Activated CD4-positive, alpha-beta T cell treated with anti-CD3 and anti-CD28 coated beads, Interleukin-2, amount 50 U/mL, for 4 hours (primary cell): ENCODE measurements at regions not wholly inside any gene's neighbourhood (a gene's known extent, or its start where the extent isn't known, plus 50 kb on each side); places are given as distances from the start of the nearest gene placed in this dataset.

Experiments used
- DNase-seq, 2 experiments: peaks; one replicate each; pipeline ENCODE4 v3.0.0-alpha.2; 2020

DNA sequence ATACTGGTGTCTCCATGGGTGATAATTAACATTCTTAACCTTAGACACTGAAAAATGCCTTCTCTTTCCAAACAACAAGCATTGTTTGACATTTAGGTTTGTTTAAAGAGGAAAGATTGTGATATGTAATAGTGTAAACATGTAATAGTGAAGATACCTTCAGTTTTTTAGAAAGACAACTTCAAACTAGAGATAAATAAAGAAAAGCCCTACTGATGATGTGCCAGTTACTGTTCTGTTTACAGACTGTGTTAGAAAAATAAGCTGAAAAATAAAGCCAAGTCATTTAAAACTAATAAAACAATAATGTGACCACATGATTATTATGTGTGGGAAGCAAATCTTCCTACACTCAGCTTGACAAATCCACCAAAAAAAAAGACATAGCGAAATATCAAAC lies 2035.3 kb upstream of the TENM3 start:
- no peak for DNase-seq

DNA sequence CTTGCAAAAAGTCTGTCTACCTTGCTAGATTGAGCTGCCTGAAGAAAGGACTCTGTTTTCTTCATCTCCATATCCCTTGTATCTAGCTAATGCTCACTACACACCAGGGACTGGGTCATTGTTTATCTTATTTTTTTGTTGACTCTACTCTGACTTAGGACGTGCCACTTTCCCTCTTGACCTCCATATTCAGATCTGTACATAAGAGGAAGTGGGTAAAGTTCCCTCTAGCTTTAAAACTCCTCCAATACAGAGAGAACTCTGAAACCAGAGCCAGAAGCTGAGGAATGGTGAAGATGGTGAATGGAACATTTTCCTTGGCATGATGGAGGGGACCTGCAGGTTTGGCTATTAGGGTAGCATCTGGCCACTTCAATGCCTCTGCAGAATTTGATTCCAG lies 2026.1 kb upstream of the TENM3 start:
- DNase-seq, result no peak

DNA sequence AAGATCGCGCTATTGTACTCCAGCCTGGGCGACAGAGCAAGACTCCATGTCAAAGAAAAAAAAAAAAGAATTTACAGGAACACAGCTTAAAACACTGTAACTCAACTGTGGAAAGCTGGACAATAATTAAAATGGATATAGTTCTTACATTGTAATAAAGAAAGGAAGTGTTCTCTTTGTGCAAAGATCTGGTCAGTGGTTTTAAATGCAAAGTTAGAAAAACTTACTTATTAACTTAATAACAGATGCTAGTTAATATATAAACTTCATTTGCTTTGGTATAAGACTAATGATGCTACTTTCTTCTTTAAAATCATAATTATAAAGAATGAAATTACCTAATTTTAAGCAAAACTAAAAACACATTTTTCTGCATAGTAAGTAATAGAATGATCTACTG lies 2024.1 kb upstream of the TENM3 start:
- DNase-seq, result no peak

DNA sequence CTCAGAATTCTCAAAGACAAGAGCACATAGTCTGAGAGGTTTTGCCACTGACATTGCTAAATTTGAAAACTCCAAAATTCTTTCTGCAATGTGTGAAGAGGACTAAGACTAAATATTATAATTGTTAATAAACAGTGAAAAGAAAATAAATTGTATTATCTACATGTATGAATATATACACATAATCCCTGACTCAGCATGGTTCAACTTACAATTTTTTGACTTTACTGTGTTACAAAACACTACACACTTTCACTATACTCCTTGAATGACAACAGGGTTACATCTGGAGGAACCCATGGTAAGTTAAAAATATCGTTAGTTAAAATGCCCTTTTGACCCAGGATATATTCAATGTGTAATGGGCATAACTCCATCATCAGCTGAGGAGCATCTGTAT lies 2017.2 kb upstream of the TENM3 start:
- no peak for DNase-seq

DNA sequence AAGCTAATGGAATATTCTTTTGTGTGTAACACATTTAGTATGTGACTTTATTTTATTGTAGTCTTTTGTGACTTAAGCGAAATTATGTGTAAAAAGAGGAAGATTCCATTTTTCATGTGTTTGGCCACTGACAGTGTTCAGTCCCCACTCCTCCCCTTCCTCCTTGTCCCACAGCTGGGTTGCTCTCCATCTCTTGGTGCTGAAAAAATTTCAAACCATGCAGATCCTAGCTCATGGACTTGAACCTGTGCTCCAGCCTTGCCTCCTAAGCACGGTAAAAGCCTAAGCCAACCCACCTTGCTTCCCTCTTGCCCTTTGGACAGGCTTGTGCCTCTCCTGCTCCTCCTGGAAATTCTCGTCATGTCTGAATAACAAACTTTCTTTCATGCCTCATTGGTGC lies 2008.5 kb upstream of the TENM3 start:
- no peak for DNase-seq

DNA sequence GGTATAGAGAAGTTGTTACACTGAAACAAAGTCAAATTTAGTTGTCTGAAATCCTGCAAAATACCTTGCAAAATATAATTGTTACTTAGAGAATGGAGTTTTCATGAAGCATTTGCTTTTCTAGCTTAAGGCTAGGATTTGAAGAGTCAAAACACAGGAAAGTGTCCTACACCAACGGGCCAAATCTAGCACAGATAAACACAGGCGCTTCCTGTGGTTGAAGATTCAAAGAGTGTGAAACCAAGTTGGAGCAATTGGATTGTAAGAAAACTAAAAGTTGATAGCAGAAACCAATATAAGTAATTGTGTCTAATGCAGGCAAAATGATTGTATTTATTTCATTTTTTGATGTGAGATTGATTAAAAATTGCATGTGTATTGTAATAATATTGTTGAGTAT lies 2002.5 kb upstream of the TENM3 start:
- no peak for DNase-seq

DNA sequence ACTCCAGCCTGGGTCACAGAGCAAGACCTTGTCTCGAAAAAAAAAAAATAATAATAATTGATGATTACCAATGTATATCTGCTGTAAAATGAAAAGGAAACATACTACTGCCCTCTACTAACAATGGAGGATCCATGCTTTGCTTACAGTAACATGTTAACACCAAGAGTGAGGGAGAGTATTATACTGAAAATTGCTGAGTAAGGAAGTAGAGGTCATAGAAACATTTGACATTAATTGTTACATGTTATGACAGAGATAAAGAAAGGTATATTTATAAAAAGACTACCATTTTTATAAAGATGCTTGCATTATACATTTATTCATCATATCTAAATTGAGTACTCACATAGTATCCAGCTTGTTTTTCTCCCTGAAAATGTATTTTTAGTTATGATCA lies 1989.8 kb upstream of the TENM3 start:
- no peak for DNase-seq

DNA sequence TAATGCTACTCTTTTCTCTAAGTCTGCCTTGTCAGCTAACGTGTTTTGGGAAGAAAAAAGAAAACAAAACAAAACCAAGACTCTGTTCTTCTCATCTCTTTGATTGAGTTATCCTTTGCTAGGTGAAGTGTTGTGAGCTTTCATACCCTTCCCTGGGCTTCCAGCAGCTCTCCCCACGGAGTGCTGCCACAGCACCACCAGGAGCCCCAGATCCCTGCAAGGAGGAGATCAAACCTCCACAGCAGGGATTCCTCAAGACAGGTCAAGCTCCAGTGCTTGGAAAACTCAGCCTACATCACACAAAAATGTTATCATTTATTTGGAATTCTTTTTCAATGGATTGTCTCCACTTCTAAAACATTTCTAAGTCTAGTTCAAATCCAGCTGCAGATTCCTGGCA lies 1981.9 kb upstream of the TENM3 start:
- no peak for DNase-seq

DNA sequence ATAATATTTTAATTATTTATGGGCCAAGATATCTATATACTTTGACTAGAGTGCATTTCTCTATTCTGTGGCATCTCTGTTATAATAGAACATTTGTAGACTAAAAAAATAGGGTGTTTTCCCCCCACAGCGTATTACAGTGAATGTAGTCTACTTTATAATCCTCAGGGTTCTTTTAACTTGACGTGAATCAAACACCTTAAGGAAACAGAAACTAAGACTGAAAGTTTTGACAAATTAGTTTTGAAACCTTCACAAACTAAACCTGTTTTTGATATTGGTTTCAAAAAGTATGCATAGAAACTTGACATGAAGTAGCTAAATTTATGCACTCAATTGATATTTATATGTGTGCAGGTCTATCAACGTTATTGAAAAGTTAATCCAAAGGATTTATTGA lies 1963.1 kb upstream of the TENM3 start:
- no peak for DNase-seq

DNA sequence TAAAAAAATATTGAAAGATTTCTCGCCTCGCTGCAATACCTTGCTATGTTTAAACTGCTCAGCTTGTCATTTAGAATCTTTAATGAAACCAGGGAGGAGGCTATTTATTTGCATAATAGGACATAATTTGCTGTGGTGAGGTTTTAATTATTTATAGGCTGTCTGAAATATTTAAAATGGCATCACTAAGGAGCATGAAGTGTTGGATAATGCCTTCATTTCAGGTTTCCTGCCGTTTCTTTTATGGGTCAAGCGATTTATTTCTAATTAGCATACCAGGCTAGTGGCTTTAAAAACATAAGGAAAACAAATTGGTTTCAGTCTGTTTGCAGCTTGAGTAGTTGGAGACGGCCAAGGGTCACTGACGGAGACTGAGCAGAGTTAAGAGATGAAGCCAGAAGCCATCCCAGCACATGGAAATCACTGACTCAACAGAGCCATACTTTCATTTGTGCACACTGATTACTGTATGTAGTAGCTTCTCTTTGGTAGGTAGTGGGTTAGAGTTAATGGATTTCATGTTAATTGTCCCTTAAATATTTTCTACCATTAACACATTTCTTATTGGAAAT lies 1962.4 kb upstream of the TENM3 start:
- DNase-seq, result no peak

DNA sequence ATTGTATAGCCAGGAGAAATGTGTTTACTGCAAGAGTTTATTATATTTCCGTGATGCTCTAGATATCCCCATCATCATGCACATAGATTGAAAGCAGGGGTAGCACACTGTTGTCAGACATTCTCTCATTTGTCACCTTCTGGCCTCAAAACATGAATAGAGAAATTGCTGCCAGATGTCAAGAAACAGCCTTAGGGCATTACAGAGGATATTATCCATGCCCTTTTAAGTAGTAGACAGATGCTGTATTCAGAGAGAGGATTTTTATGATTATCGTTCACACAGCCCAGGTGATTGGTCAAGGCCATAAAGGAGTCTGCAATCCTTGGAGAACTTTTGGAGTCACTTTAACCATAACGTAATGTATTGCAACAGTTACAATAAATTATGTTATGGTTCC lies 1961.5 kb upstream of the TENM3 start:
- no peak for DNase-seq

DNA sequence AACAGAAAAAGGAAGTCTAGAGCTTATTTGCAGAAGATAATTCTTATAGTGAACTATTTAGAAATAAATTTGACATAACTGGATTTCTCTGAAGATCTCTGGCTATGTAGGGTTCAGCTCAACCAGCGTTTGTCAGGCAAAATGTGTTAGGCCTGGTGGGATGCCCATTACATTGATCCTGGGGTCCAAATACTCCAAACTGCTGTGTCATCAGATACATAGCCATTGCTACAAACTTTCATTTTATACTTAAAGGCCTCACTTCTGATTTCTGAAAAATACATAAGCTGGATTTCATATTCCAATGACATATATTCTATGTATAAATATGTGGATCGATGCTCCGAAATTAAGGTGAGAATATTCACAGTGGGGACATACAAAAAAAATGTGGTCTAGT lies 1958.9 kb upstream of the TENM3 start:
- DNase-seq, result no peak

DNA sequence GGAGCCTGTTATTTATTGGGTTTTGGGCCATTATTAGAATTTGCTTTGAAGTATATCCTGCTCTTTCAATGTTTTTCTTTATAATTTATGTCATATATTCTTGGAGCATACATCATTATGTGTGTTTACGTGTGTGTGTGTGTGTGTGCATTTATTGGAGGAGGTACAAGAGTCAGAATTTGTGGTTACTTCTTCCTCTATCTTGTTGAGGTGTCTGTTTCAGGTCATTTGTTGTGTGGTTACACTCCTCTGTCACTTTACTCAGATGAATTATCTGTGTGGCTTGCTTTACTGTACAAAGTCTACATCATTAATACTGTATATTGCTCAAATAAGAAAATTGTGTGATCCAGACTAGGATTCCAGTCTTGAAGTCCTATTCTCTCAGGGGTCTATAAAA lies 1957.4 kb upstream of the TENM3 start:
- DNase-seq, result no peak

DNA sequence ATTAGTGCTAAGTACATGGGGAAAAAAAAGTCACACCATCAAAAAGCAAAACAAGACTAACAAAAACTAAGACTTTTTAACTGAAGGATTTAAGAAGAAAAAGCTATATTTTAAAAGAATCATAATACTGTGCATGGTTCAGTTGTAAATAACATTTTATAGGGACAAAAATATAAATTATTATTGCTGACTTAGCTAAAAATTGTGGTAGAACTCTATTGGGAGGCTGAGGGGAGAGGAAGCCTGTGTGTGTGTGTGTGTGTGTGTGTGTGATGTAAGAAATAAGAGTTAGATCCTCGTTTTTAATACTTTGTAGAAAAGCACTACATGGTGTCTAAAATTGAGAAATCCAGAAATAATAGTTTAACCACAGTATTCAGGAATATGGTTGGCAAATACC lies 1950.9 kb upstream of the TENM3 start:
- no peak for DNase-seq

DNA sequence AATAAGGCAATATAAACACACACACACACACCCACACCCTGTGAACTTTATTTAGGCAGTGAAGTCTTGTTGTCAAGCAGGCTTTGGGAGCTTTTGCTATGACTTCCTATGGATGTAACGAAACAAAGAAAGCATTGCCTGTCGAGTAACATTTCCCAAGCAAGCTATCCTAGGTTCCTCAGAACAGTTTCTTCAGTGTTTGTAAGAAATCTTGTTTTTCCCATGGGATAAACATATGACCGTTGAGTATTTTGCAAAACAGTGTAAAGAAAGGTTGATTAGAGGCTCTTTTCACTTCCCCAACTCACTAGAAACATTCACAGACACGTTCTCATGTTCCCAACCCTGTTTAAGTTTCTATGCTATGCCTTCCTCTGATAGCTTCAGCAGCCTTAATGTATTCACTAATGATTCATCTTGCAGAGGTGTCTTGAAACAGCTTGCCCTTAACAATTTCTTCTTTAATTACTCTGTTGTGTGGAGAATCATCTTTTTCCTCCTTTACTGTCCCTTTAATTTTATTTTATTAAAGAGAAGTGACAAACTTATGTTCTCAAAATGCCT lies 1947.1 kb upstream of the TENM3 start:
- DNase-seq, result no peak

DNA sequence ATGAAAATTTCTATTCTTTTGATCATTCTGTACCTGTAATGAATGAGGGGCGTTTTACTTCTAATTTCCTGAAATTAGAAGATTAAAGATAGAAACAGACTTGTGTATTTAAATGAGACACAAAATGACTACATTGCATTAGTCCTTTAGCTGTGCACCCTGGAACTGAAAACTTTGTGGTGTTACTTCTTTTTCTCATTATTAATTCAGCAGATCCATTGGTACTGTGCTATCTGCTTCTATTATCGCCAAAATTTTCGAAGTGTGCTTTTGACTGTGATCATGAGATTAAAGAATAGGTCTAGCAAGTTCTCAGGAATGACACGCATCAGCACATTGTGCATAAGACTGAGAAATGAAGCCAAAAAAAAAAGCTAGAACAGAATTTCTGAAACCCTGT lies 1938.9 kb upstream of the TENM3 start:
- no peak for DNase-seq

DNA sequence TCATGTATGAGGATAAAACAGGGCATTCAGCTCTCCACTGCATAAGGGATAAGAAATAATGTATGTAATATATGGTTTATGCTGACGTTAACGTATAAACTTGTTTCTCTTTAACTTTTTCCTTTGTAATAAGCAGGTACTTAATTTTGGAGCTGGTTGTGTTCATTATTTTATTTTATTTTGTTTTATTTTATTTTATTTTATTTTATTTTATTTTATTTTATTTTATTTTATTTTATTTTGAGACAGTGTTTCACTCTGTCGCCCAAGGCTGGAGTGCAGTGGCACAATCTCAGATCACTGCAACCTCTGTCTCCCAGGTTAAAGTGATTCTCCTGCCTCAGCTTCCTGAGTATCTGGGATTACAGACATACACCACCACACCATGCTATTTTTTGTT lies 1932.6 kb upstream of the TENM3 start:
- no peak for DNase-seq

DNA sequence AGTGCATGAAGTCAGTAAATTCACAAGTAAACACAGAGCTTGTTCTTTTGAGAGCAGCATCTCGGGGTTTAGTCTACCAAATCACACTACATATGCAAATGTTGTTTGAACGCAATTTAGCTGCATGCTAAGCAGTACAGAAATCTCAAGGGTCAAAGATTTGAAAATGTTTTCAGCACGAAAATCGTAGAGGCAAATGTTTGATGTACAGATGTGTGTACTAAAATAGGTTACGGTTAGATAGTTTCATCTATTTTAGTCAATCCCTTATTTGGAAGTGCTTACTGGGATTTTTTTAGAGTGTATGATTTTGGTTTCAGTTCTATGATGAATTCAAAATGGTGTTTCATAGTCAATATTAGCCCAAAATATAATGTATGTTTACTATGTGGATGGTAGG lies 1928.2 kb upstream of the TENM3 start:
- DNase-seq, result no peak

DNA sequence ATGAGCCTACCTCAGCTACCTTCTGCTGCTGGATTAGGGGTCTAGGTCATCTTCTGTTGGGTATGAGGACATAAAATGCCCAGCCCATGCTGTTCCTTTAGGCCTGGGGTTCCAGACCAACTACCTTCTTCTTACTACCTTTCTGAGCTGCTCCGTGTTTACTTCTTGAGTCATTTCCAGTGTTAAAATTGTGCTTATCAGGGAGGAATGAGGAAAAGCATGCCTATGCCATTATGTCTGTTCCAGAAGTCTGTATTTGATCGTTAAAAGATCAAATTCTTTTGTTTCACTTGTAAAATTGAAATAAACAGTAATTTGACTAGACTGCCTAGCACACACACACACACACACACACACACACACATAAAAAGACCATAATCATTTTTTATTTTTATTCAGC lies 1912.7 kb upstream of the TENM3 start:
- DNase-seq, result no peak

DNA sequence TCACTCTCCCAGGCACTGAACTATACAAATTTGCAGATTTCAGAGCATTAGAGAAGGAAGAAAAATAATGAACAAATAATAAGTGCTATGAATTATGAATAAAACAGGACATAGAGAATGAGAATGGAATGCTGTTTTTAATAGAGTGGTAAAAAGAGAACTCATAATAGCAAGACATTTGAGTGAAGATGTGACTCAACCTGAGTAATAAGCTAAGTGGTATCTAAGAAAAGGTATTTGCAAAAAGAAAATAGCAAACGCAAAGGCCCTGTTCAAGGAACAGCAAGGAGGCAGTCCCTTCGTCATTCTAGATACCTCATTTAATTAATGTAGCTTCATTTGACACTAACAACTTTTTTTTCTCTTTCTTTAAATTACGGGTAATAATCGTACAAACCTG lies 1910.0 kb upstream of the TENM3 start:
- DNase-seq, result no peak

DNA sequence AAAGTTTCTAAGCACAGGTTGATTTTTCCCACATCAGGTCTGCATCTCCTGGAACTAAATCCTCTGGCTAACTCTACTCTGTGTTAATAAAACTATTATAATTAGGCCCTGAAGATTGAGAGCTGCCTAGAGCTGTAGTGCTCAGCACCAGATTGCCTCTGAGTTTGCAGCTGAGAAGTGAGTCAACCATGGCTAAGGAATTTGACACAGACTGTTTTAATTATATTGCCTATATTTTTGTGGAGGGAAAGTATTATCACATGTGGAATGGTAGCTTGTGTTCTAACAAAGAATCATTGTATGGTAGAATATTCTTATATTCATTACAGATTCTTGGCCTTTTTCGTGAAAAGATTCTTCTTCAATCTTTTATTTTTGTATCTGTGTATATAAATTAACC lies 1907.6 kb upstream of the TENM3 start:
- no peak for DNase-seq

DNA sequence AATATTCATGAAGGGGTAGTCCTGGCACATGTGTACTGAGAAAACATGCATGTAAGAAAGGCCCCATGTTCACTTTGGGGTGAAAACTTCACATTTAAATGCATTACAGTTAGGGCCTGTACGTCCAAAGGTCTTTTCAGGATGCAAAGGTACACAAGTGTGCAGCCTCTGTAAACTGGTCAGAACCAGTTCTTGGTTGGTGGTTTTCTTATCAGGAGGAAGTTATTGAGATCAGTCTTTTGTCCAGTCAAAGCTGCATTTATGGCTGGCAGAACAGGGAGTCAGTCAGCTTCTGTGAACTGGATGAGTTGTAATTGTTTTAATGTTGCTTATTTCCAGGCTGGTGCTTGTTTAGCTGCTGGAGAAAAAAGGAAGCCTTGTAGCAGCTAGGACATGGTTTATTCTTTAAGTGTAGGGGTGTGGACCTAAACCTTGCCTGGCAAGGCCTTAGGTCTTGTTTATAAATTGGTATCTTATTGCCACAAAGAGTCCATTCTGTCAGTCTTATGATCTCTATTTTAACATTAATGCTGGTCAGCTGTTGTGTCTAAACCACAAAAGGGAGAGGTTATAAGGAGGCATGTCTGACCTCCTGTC lies 1906.6 kb upstream of the TENM3 start:
- DNase-seq, result no peak

DNA sequence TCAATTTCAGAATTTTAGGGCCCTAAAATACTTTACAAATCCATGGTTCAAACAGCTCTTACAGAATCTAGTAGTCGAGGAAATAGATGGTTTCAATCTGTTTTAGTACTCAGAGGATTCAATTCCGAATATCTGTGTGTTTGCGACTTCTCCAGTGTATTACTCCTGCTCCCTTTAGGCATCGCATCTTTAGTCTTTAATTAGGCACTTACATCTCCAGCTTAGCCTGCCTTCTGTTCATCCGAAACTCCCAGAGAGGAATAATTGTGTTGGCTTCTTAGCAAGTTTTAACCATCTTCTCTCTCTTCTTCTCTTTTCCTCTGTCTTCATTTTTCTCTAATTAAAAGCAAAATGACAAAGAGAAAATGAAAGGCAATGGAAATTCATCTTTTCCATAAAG lies 1901.3 kb upstream of the TENM3 start:
- no peak for DNase-seq

DNA sequence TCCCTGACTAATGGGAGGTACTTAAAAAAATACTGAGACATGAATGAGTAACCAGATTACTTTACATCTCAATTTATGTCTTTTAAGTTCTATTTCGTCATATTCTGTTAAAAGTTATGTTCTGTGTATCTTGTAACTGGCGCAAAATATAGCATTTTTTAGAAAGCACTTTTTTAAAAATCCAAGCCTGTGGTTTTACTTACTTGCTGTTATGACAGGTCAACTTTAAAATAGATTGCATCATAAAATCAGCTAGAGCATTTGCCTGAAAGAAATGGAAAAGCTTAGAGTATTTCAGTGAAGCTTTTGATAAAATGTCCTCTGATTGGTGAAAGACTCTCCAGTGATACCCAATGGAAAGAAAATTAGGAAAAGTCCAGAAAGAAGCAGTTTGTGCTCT lies 1892.3 kb upstream of the TENM3 start:
- no peak for DNase-seq

DNA sequence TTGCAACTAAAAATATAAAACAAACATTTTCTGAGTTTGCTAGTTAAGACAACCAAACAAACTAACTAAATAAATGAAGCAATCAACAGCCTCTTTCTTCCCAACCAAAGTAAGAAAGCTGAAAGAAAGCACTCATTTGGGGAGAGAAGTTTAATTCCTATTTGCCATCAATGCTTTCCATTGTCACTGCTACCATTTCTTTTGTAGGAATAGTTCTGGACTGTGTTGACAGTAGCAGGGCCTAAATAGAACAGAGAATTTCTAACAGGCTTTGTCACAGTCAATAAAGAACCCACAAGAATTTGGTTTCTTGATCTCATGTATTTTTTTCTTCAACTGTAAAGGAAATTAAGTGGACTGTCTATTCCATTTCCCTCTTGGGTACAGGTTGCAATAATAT lies 1886.4 kb upstream of the TENM3 start:
- no peak for DNase-seq
